Left renal pelvis (tissue), 4 donors: ENCODE measurements at regions not wholly inside any gene's neighbourhood (a gene's known extent, or its start where the extent isn't known, plus 50 kb on each side); places are given as distances from the start of the nearest gene placed in this dataset.

Experiments
- DNase-seq, 4 donors: peaks; one replicate each; pipeline ENCODE4 v3.0.0-alpha.2; 2013; ENCODE audit warnings: low read depth in 4 of 4, low spot score in 3 of 4

DNA sequence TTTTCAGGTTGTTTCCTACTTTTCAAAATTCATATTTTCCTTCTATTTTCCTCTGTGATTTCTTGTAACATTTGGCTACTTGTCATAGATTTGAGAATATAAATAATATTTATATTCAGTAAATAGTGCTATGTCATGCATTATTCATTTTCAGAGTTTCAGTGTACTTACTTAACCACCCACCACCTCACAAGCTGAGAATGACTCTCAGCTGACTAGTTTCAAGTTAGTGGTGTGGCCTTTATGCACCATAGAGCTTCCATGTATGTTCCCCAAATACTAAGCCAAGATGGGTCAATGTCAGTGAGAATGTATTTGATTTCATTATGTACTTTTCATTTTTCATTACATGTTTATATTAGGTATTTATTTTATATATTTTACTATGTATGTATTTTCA lies 56.9 kb upstream of the RGS1 start:
- no peak for DNase-seq

GRCh38 chr1:192521734-192522133 lies 53.8 kb upstream of the RGS1 start:
- DNase-seq = no peak

GRCh38 chr1:192522673-192523072 lies 52.9 kb upstream of the RGS1 start:
- DNase-seq = no peak

DNA sequence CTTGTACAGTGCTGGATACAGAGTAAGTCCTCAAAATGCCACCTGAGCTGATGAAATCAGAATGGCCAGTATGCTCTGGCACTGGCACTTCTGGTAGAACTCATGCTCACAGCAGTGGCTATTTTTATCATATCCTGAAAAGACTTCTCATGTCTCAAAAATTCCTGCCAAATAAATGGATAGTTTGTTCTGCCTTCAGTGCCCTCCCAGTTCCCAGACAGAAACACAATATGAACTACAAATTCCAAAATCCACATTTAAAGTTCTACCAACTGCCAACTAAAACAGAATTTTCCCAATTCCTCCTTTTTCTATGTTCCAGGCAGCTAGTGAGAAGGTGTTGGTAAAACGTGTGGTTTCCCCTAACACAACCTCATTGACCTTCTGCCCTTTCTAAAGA lies 51.4 kb upstream of the RGS1 start:
- no peak for DNase-seq
